HFFc6 (cell line): ENCODE measurements at regions not wholly inside any gene's neighbourhood (a gene's known extent, or its start where the extent isn't known, plus 50 kb on each side); places are given as distances from the start of the nearest gene placed in this dataset.

Source experiments
- DNase-seq: peaks from one replicate; pipeline ENCODE4 v3.0.0-alpha.2; 2018
- H3K27ac Mint-ChIP-seq: 2 replicates; pipeline ENCODE4 v1.8.0; 2020; ENCODE audit warnings: mild to moderate bottlenecking, mixed read lengths
- H3K27me3 Mint-ChIP-seq: 2 replicates; pipeline ENCODE4 v1.8.0; 2021; ENCODE audit warnings: mild to moderate bottlenecking, moderate library complexity, mixed read lengths; ENCODE audit not compliant: insufficient read depth
- H3K36me3 Mint-ChIP-seq: 2 replicates; pipeline ENCODE4 v1.8.0; 2021; ENCODE audit warnings: low read depth, mixed read lengths
- H3K4me1 Mint-ChIP-seq: 2 replicates; pipeline ENCODE4 v1.8.0; 2020; ENCODE audit warnings: low read depth, mixed read lengths
- H3K4me3 Mint-ChIP-seq: 2 replicates; pipeline ENCODE4 v1.8.0; 2020; ENCODE audit warnings: mild to moderate bottlenecking, moderate library complexity, mixed read lengths
- H3K9me3 Mint-ChIP-seq: 2 replicates; pipeline ENCODE4 v1.8.0; 2020; ENCODE audit warnings: mild to moderate bottlenecking, mixed read lengths
- TF ChIP-seq, protein P1 (sequence below): fragments of 200-600 bp; sonication (generic); IDR thresholded peaks from 2 replicates; pipeline ENCODE4 v1.5.0; 2021; ENCODE audit warnings: antibody characterized with exemption, mild to moderate bottlenecking

DNA sequence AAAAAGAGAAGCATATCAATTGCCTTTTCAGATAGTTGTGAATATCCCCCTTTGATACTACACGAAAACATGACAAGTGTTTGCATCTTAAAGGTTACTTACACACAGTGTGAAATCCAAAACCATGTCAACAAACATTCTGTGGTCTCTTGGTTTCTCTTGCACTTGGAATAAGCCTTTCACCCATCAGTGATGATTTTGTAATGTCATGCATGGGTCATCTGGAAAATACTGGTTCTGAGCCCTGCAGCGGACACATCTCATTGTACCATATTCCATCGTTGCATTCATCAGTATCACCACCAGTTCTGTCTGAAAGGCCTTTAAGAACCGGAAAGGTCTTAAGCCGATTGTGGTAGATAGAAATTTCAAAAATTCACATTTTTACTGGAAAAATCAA is 65.4 kb upstream of the SOX1 start:
- no peak overlapping the region for H3K4me3 Mint-ChIP-seq
- peaks cover 3% of the 10 kb centered on the region; the same call in 1 of the 2 replicates for H3K27me3 Mint-ChIP-seq
- H3K36me3 Mint-ChIP-seq: peaks cover 9% of the 10 kb centered on the region
- TF ChIP-seq, protein P1, sequence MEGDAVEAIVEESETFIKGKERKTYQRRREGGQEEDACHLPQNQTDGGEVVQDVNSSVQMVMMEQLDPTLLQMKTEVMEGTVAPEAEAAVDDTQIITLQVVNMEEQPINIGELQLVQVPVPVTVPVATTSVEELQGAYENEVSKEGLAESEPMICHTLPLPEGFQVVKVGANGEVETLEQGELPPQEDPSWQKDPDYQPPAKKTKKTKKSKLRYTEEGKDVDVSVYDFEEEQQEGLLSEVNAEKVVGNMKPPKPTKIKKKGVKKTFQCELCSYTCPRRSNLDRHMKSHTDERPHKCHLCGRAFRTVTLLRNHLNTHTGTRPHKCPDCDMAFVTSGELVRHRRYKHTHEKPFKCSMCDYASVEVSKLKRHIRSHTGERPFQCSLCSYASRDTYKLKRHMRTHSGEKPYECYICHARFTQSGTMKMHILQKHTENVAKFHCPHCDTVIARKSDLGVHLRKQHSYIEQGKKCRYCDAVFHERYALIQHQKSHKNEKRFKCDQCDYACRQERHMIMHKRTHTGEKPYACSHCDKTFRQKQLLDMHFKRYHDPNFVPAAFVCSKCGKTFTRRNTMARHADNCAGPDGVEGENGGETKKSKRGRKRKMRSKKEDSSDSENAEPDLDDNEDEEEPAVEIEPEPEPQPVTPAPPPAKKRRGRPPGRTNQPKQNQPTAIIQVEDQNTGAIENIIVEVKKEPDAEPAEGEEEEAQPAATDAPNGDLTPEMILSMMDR: no peak
- peaks cover 70% of the 10 kb centered on the region for H3K9me3 Mint-ChIP-seq
- no peak for DNase-seq
- no peaks in the 10 kb centered on the region for H3K4me1 Mint-ChIP-seq
- H3K27ac Mint-ChIP-seq: no peak overlapping the region

DNA sequence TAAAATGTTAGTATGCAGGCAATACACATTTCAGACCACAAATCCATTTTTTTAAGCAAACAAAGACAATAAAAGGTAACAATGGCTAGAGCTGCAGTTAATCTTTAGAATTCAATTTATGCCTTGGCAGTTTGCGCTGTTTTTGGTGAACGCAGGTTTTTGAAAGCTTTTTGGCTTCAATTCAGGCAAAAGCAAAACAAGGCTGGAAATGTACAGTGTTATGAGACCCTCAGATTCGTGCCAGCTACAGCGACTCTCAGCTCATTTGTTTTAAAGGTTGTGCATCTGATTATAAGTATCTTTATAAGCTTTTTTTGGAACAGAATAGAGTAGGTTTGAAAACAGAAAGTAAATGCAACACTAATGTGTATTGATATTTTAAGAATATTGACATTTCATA is 63.6 kb upstream of the SOX1 start:
- Mint-ChIP-seq H3K4me3 (no peak overlapping the region), H3K27ac (no peak overlapping the region), H3K9me3 (peaks cover 66% of the 10 kb centered on the region), H3K27me3 (peaks cover 3% of the 10 kb centered on the region; the same call in 1 of the 2 replicates), H3K4me1 (no peaks in the 10 kb centered on the region), H3K36me3 (peaks cover 9% of the 10 kb centered on the region)
- TF ChIP-seq, protein P1: no peak
- no peak for DNase-seq

DNA sequence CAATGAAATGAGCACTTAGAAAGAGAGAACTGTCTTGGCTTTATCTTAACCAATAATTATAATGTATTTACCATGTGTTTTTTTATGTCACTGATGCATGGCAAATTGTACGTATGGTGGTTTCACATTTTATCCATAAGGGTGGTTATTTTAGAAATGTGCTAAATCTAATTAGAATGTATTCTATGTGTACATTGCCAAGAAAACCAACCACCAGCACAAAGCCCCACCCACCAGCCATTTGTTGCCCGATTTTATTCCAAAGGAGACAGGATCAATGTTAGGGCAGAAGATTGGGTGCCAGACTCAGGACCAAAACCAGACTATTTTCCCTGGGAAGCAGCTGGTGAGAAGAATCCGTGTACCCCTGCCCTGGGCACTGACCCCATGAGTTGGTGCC is 63.0 kb upstream of the SOX1 start:
- Mint-ChIP-seq H3K4me3 (no peak overlapping the region), H3K27ac (no peak overlapping the region), H3K9me3 (peaks cover 66% of the 10 kb centered on the region), H3K27me3 (peaks cover 3% of the 10 kb centered on the region; the same call in 1 of the 2 replicates), H3K36me3 (peaks cover 9% of the 10 kb centered on the region), H3K4me1 (no peaks in the 10 kb centered on the region)
- TF ChIP-seq, protein P1: no peak
- no peak for DNase-seq

DNA sequence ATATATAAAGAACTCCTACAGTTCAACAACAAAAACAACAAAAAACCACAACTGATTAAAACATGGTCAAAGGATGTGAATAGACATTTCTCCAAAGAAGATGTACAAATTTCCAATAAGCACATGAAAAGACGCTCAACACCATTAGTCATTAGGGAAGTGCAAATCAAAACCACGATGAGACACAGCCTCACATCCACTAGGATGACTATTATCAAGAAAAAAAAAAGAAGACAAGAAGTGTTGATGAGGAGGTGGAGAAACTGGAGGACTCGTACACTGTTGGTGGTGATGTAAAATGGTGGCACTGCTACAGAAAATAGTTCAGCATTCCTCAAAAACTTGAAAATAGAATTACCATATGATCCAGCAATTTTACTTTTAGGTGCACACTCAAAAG is 61.0 kb upstream of the SOX1 start:
- no peak overlapping the region for H3K4me3 Mint-ChIP-seq
- TF ChIP-seq, protein P1: no peak
- no peak for DNase-seq
- peaks cover 9% of the 10 kb centered on the region for H3K36me3 Mint-ChIP-seq
- peaks cover 3% of the 10 kb centered on the region; the same call in 1 of the 2 replicates for H3K27me3 Mint-ChIP-seq
- no peak overlapping the region for H3K27ac Mint-ChIP-seq
- peaks cover 69% of the 10 kb centered on the region for H3K9me3 Mint-ChIP-seq
- H3K4me1 Mint-ChIP-seq: no peaks in the 10 kb centered on the region

DNA sequence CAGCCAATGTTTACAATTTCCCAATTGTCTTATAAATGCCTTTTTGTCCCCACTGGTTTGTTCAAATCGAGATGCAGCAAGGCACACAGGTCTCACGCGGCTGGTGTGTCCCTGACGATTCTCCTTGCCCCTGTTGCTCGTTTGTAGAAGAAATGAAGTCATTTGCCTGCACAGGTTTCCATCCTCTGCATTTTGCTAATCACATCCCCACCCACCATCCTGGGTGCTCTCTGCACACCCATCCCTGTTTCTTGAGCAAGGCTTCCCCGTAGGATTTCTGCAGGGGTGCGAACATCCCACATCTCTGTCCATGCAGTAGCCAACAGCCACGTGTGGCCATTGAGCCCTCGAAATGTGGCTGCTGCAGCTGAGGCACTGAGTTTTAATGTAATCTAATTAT is 59.8 kb upstream of the SOX1 start:
- no peak overlapping the region for H3K27ac Mint-ChIP-seq
- H3K27me3 Mint-ChIP-seq: 0 out of 2 replicates have a peak, but pooled peaks cover under 1% of the 10 kb centered on the region
- no peak for DNase-seq
- no peaks in the 10 kb centered on the region for H3K4me1 Mint-ChIP-seq
- H3K4me3 Mint-ChIP-seq: no peak overlapping the region
- H3K9me3 Mint-ChIP-seq: peaks cover 76% of the 10 kb centered on the region
- peaks cover 9% of the 10 kb centered on the region for H3K36me3 Mint-ChIP-seq
- TF ChIP-seq, protein P1: no peak

DNA sequence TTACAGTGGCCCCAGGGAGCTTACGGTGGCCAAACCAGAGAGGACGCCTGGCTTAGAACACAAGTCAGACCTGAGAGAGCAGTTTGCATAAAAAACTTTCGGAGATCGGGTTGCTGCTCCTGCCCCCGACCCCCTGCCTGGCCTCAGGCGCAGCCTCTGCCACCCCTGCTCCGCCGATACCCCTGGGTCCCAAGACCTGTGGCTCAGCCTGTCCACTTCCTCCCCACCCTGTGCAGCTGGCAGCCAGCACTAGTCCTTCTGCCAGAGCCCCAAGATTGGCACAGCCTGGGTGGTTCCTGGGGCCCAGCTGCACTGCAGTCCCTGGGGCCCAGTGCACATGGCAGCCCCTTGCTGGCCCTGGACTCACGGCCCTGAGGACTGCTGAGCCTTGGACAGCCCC is 56.2 kb upstream of the SOX1 start:
- TF ChIP-seq, protein P1: no peak
- Mint-ChIP-seq H3K27me3 (no peaks in the 10 kb centered on the region), H3K4me1 (no peaks in the 10 kb centered on the region), H3K36me3 (peaks cover 5% of the 10 kb centered on the region), H3K9me3 (peaks cover 78% of the 10 kb centered on the region), H3K27ac (no peak overlapping the region), H3K4me3 (no peak overlapping the region)
- DNase-seq: no peak
